GM23338 (cell line): ENCODE measurements at regions not wholly inside any gene's neighbourhood (a gene's known extent, or its start where the extent isn't known, plus 50 kb on each side); places are given as distances from the start of the nearest gene placed in this dataset.
"Not testable (repeated sequence)": the region's sequence is repeated elsewhere in the genome, so short reads cannot be mapped to it uniquely, and the experiment has no call there.

Source experiments
- CTCF ChIP-seq, 2 experiments: fragments of 200-600 bp in 1 of 2; sonication (generic) in 1 of 2; conservative IDR thresholded peaks; 2 replicates each; pipeline versions ENCODE4 v1.5.1 to v1.6.1; 2016 to 2017; ENCODE audit warnings: antibody characterized with exemption in 2 of 2, low read depth in 2 of 2, mild to moderate bottlenecking in 2 of 2, moderate library complexity in 1 of 2
- EZH2 ChIP-seq: fragments of 200-600 bp; sonication (generic); IDR thresholded peaks from one replicate; pipeline ENCODE4 v1.8.0; 2017; ENCODE audit warnings: antibody characterized with exemption, mild to moderate bottlenecking, low read depth; ENCODE audit not compliant: unreplicated experiment
- POLR2AphosphoS5 ChIP-seq: IDR thresholded peaks from 2 replicates; pipeline ENCODE4 v1.6.1; 2016; ENCODE audit warnings: antibody characterized with exemption, low read depth
- REST ChIP-seq: IDR thresholded peaks from one replicate; pipeline ENCODE4 v1.6.1; 2018; ENCODE audit warnings: antibody characterized with exemption; ENCODE audit not compliant: unreplicated experiment
- ZNF114 ChIP-seq: fragments of 250-450 bp; sonication (Bioruptor Pico); IDR thresholded peaks from 2 replicates; pipeline ENCODE4 v1.5.0; 2020; ENCODE audit warnings: mild to moderate bottlenecking, moderate library complexity

GRCh38 chr7:76809856-76810255 is 182.8 kb upstream of the POMZP3 start:
- TF ChIP-seq REST; CTCF (conservative IDR thresholded peaks at IDR 0.05; ENCODE audit: low read depth in 2 of 2); EZH2; POLR2AphosphoS5; ZNF114 (CRISPR knock-in tag): not testable (repeated sequence)
